Neural cell (in vitro differentiated cells): ENCODE measurements at regions not wholly inside any gene's neighbourhood (a gene's known extent, or its start where the extent isn't known, plus 50 kb on each side); places are given as distances from the start of the nearest gene placed in this dataset.

Experiments used
- H2AFZ ChIP-seq: fragments of 200-600, 300-800 bp; sonication (generic), shearing (Covaris generic); 2 replicates; pipeline ENCODE4 v1.6.0; 2014; ENCODE audit warnings: low read depth, mild to moderate bottlenecking, antibody characterized with exemption, low read length, moderate library complexity
- H3F3A ChIP-seq: fragments of 200-600 bp; shearing (Covaris generic); 2 replicates; pipeline ENCODE4 v1.6.1; 2016; ENCODE audit warnings: mild to moderate bottlenecking, moderate library complexity, mixed read lengths, antibody characterized with exemption, low read length; ENCODE audit not compliant: insufficient read depth, poor library complexity, severe bottlenecking
- H3K27ac ChIP-seq: fragments of 200-600, 300-800 bp; sonication (generic), shearing (Covaris generic); 2 replicates; pipeline ENCODE4 v1.5.1; 2014; ENCODE audit warnings: mild to moderate bottlenecking, low read length, moderate library complexity
- H3K27me3 ChIP-seq: fragments of 300-800, 200-600 bp; sonication (generic), shearing (Covaris generic); 2 replicates; pipeline ENCODE4 v1.6.0; 2014; ENCODE audit warnings: mild to moderate bottlenecking, low read depth, low read length, moderate library complexity; ENCODE audit not compliant: insufficient read depth
- H3K36me3 ChIP-seq: fragments of 300-800, 200-600 bp; sonication (generic), shearing (Covaris generic); 2 replicates; pipeline ENCODE4 v1.5.1; 2014; ENCODE audit warnings: mild to moderate bottlenecking, antibody characterized with exemption, low read length, moderate library complexity; ENCODE audit not compliant: insufficient read depth
- H3K4me2 ChIP-seq: fragments of 300-800, 200-600 bp; sonication (generic), shearing (Covaris generic); 2 replicates; pipeline ENCODE4 v1.6.0; 2014; ENCODE audit warnings: mild to moderate bottlenecking, low read length
- H3K4me3 ChIP-seq: fragments of 300-800, 200-600 bp; sonication (generic), shearing (Covaris generic); 2 replicates; pipeline ENCODE4 v1.5.1; 2014; ENCODE audit warnings: mild to moderate bottlenecking, low read length, moderate library complexity
- H3K79me2 ChIP-seq: fragments of 200-600 bp; shearing (Covaris generic); replicated peaks from 2 replicates; pipeline ENCODE4 v1.6.0; 2014; ENCODE audit warnings: mild to moderate bottlenecking, low read length, moderate library complexity; ENCODE audit not compliant: insufficient read depth
- H3K9ac ChIP-seq: fragments of 300-800, 200-600 bp; sonication (generic), shearing (Covaris generic); 2 replicates; pipeline ENCODE4 v1.6.1; 2016; ENCODE audit warnings: mild to moderate bottlenecking, low read length, mixed read lengths
- H3K9me2 ChIP-seq: fragments of 200-600 bp; shearing (Covaris generic); 2 replicates; pipeline ENCODE4 v1.6.1; 2016; ENCODE audit warnings: mild to moderate bottlenecking, low read length, mixed read lengths; ENCODE audit not compliant: insufficient read depth
- H3K9me3 ChIP-seq: fragments of 200-600, 300-800 bp; sonication (generic), shearing (Covaris generic); 2 replicates; pipeline ENCODE4 v1.6.1; 2016; ENCODE audit warnings: mild to moderate bottlenecking, mixed run types, low read length, moderate library complexity, mixed read lengths
- H4K20me1 ChIP-seq: fragments of 200-600 bp; shearing (Covaris generic); 2 replicates; pipeline ENCODE4 v1.6.1; 2016; ENCODE audit warnings: mild to moderate bottlenecking, mixed run types; ENCODE audit not compliant: insufficient read depth
- CTCF ChIP-seq: fragments of 450-650 bp; IDR thresholded peaks from 2 replicates; pipeline ENCODE4 v1.5.1; 2014; ENCODE audit warnings: antibody characterized with exemption, mild to moderate bottlenecking, moderate library complexity; ENCODE audit not compliant: poor library complexity, severe bottlenecking
- EP300 ChIP-seq: fragments of 450-650 bp; conservative IDR thresholded peaks from 2 replicates; pipeline ENCODE4 v1.6.1; 2014; ENCODE audit warnings: antibody characterized with exemption, mild to moderate bottlenecking, moderate library complexity; ENCODE audit not compliant: poor library complexity, severe bottlenecking
- EZH2 ChIP-seq: fragments of 200-600, 300-800 bp; shearing (Covaris generic), sonication (generic); IDR thresholded peaks from 2 replicates; pipeline ENCODE4 v1.6.1; 2014; ENCODE audit warnings: antibody characterized with exemption, low read length, borderline replicate concordance, mild to moderate bottlenecking; ENCODE audit not compliant: insufficient read depth, poor library complexity, severe bottlenecking
- MXI1 ChIP-seq: fragments of 450-650 bp; conservative IDR thresholded peaks from 2 replicates; pipeline ENCODE4 v1.6.1; 2014; ENCODE audit warnings: antibody characterized with exemption, mild to moderate bottlenecking; ENCODE audit not compliant: poor library complexity, severe bottlenecking
- POLR2AphosphoS5 ChIP-seq: IDR thresholded peaks from 2 replicates; pipeline ENCODE4 v1.6.1; 2012
- RAD21 ChIP-seq: fragments of 450-650 bp; conservative IDR thresholded peaks from 2 replicates; pipeline ENCODE4 v1.6.1; 2014; ENCODE audit warnings: antibody characterized with exemption, mild to moderate bottlenecking, moderate library complexity
- SMC3 ChIP-seq: fragments of 450-650 bp; conservative IDR thresholded peaks from 2 replicates; pipeline ENCODE4 v1.6.1; 2014; ENCODE audit warnings: antibody characterized with exemption, mild to moderate bottlenecking, moderate library complexity; ENCODE audit not compliant: poor library complexity
- TAF1 ChIP-seq: IDR thresholded peaks from 2 replicates; pipeline ENCODE4 v1.6.1; 2012; ENCODE audit warnings: low read depth
- TF ChIP-seq, protein P1 (sequence below): IDR thresholded peaks from 2 replicates; pipeline ENCODE4 v1.6.1; 2012; ENCODE audit warnings: borderline replicate concordance

GRCh38 chr9:2492161-2492560 lies 129.4 kb upstream of the VLDLR start:
- Histone ChIP-seq H3K4me2 (no peak overlapping the region), H3K79me2 (no peaks in the 10 kb centered on the region), H3K36me3 (no peaks in the 10 kb centered on the region), H3K4me3 (no peak overlapping the region), H2AFZ (no peak overlapping the region), H3K27ac (no peak overlapping the region), H3K9me3 (no peaks in the 10 kb centered on the region), H3K27me3 (no peaks in the 10 kb centered on the region), H3F3A (no peaks in the 10 kb centered on the region), H3K9ac (no peak overlapping the region), H3K9me2 (no peaks in the 10 kb centered on the region), H4K20me1 (no peaks in the 10 kb centered on the region)
- TF ChIP-seq MXI1 (no peak), RAD21 (no peak), SMC3 (no peak), CTCF (no peak), EP300 (no peak), POLR2AphosphoS5 (no peak), EZH2 (no peak), TAF1 (no peak)
- TF ChIP-seq, protein P1, sequence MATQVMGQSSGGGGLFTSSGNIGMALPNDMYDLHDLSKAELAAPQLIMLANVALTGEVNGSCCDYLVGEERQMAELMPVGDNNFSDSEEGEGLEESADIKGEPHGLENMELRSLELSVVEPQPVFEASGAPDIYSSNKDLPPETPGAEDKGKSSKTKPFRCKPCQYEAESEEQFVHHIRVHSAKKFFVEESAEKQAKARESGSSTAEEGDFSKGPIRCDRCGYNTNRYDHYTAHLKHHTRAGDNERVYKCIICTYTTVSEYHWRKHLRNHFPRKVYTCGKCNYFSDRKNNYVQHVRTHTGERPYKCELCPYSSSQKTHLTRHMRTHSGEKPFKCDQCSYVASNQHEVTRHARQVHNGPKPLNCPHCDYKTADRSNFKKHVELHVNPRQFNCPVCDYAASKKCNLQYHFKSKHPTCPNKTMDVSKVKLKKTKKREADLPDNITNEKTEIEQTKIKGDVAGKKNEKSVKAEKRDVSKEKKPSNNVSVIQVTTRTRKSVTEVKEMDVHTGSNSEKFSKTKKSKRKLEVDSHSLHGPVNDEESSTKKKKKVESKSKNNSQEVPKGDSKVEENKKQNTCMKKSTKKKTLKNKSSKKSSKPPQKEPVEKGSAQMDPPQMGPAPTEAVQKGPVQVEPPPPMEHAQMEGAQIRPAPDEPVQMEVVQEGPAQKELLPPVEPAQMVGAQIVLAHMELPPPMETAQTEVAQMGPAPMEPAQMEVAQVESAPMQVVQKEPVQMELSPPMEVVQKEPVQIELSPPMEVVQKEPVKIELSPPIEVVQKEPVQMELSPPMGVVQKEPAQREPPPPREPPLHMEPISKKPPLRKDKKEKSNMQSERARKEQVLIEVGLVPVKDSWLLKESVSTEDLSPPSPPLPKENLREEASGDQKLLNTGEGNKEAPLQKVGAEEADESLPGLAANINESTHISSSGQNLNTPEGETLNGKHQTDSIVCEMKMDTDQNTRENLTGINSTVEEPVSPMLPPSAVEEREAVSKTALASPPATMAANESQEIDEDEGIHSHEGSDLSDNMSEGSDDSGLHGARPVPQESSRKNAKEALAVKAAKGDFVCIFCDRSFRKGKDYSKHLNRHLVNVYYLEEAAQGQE: no peak

DNA sequence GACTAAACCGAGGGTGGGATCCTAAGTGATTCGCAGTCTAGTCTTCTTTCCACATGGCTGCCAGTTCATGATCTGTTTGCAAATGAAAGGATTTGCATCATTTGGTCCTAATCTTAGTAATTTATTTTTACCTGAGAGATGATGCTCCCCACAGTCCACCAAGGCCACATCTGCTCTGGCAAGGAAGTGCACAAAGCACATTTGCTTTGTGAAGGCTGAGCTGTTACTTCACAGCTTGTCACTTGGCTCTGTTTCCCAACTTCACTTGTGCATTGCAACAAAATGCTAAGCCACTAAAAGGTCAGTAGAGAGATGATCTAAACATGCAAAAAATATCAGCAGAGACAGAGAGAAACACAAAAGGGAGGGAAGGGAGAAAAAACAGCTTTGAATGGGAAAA lies 128.5 kb upstream of the VLDLR start:
- Histone ChIP-seq H3F3A (no peaks in the 10 kb centered on the region), H3K36me3 (no peaks in the 10 kb centered on the region), H3K4me3 (no peak overlapping the region), H3K4me2 (no peak overlapping the region), H3K27me3 (no peaks in the 10 kb centered on the region), H4K20me1 (no peaks in the 10 kb centered on the region), H2AFZ (no peak overlapping the region), H3K9me3 (no peaks in the 10 kb centered on the region), H3K79me2 (no peaks in the 10 kb centered on the region), H3K9ac (no peak overlapping the region), H3K9me2 (no peaks in the 10 kb centered on the region), H3K27ac (no peak overlapping the region)
- TF ChIP-seq, protein P1: no peak
